NCI-H748 treated with DMSO at 0.1 percent for 48 hours (cell line): ENCODE measurements at regions not wholly inside any gene's neighbourhood (a gene's known extent, or its start where the extent isn't known, plus 50 kb on each side); places are given as distances from the start of the nearest gene placed in this dataset.
"Not testable (repeated sequence)": the region's sequence is repeated elsewhere in the genome, so short reads cannot be mapped to it uniquely, and the experiment has no call there.

Source experiments
- DNase-seq: peaks from one replicate; lab custom pipeline; 2025; lab: John Stamatoyannopoulos, UW

GRCh38 chr14:56422221-56422620 is 157.4 kb upstream of the TMEM260 start:
- DNase-seq = no peak

GRCh38 chr14:56422703-56423213 is 156.8 kb upstream of the TMEM260 start:
- peak; percentile 54 for DNase-seq

GRCh38 chr14:56423544-56423943 is 156.1 kb upstream of the TMEM260 start:
- no peak for DNase-seq

- DNase-seq = no peak
Measured at GRCh38 chr14:56431013-56431412, 148.6 kb upstream of the TMEM260 start.

- DNase-seq = no peak
Measured at GRCh38 chr14:56449670-56450213, 129.9 kb upstream of the TMEM260 start.

- no peak for DNase-seq
Measured at GRCh38 chr14:56452940-56453339, 126.7 kb upstream of the TMEM260 start.

- not testable (repeated sequence) for DNase-seq
Measured at GRCh38 chr14:56454680-56455079, 124.9 kb upstream of the TMEM260 start.

- DNase-seq = no peak
Measured at GRCh38 chr14:56460469-56460868, 119.1 kb upstream of the TMEM260 start.

- DNase-seq = no peak
Measured at GRCh38 chr14:56461276-56462275, 118.0 kb upstream of the TMEM260 start.

GRCh38 chr14:56463271-56463890 is 116.2 kb upstream of the TMEM260 start:
- DNase-seq = no peak

GRCh38 chr14:56471056-56471455 is 108.5 kb upstream of the TMEM260 start:
- DNase-seq = no peak

GRCh38 chr14:56474419-56475022 is 105.1 kb upstream of the TMEM260 start:
- peak; percentile 37 for DNase-seq

- DNase-seq = peak; percentile 32
Measured at GRCh38 chr14:56482310-56482911, 97.2 kb upstream of the TMEM260 start.

- peak; percentile 36 for DNase-seq
Measured at GRCh38 chr14:56487090-56487667, 92.4 kb upstream of the TMEM260 start.

- no peak for DNase-seq
Measured at GRCh38 chr14:56487761-56488160, 91.8 kb upstream of the TMEM260 start.

GRCh38 chr14:56488306-56488705 is 91.3 kb upstream of the TMEM260 start:
- DNase-seq = no peak

GRCh38 chr14:56490379-56490778 is 89.2 kb upstream of the TMEM260 start:
- DNase-seq = peak; percentile 58

GRCh38 chr14:56491299-56492285 is 88.0 kb upstream of the TMEM260 start:
- DNase-seq = peak; percentile 75

- DNase-seq = no peak
Measured at GRCh38 chr14:56494167-56494566, 85.4 kb upstream of the TMEM260 start.

GRCh38 chr14:56498112-56498511 is 81.5 kb upstream of the TMEM260 start:
- no peak for DNase-seq
